B cell (primary cell): ENCODE measurements at regions not wholly inside any gene's neighbourhood (a gene's known extent, or its start where the extent isn't known, plus 50 kb on each side); places are given as distances from the start of the nearest gene placed in this dataset.

Experiments
- ATAC-seq: fragments of 200-7000 bp; cut with Tn5 transposase; one replicate; pipeline ENCODE4 v1.10.0; 2021; ENCODE audit warnings: low read depth, mild to moderate bottlenecking, moderate number of reproducible peaks, moderate library complexity
- CTCF ChIA-PET: fragments of 350-600 bp; sonication (Branson Sonifier 250); formaldehyde crosslinking; loops from one replicate; lab custom pipeline; 2021; ENCODE audit warnings: antibody characterized with exemption, inconsistent platforms; lab: Charles Lee
- POLR2A ChIA-PET: fragments of 350-600 bp; sonication (Branson Sonifier 250); formaldehyde crosslinking; loops from one replicate; lab custom pipeline; 2021; ENCODE audit warnings: antibody characterized with exemption; lab: Charles Lee
- DNase-seq: peaks from one replicate; pipeline ENCODE4 v3.0.0; 2013
- H2AFZ ChIP-seq: 2 replicates; pipeline ENCODE4 v1.6.1; 2012; ENCODE audit warnings: mild to moderate bottlenecking, low read depth, low read length; ENCODE audit not compliant: insufficient read depth, poor library complexity, severe bottlenecking
- H3K27ac ChIP-seq, 2 donors: 1 replicate in 1 of 2; 2 replicates in 1 of 2; pipeline ENCODE4 v1.5.1; 2012 to 2013; ENCODE audit warnings: low read length in 2 of 2, mild to moderate bottlenecking in 2 of 2, moderate library complexity in 1 of 2
- H3K27me3 ChIP-seq, 4 experiments: fragments of 200-600 bp in 1 of 4; sonication (generic) in 1 of 4; replicated peaks in 1 of 4; 1 replicate in 2 of 4; 2 replicates in 2 of 4; pipeline versions ENCODE4 v1.6.1 to v1.7.0; 2013 to 2016; ENCODE audit warnings: low read length in 3 of 4, mild to moderate bottlenecking in 2 of 4, mixed read lengths in 1 of 4, moderate library complexity in 1 of 4; ENCODE audit not compliant: insufficient read depth in 4 of 4, control insufficient read depth in 3 of 4; ENCODE audit errors: control extremely low read depth in 1 of 4
- H3K36me3 ChIP-seq, 2 experiments: replicated peaks in 1 of 2; 1 replicate in 1 of 2; 2 replicates in 1 of 2; pipeline versions ENCODE4 v1.6.1 to v1.7.1; 2013; ENCODE audit warnings: low read length in 1 of 2; ENCODE audit not compliant: insufficient read depth in 2 of 2, control insufficient read depth in 1 of 2; ENCODE audit errors: control extremely low read depth in 1 of 2, extremely low read depth in 1 of 2
- H3K4me1 ChIP-seq, 2 donors: fragments of 200-600 bp in 1 of 2; sonication (generic) in 1 of 2; 1 replicate in 1 of 2; 2 replicates in 1 of 2; pipeline versions ENCODE4 v1.5.1 to v1.6.1; 2013 to 2017; ENCODE audit warnings: low read length in 2 of 2; ENCODE audit not compliant: control insufficient read depth in 2 of 2, insufficient read depth in 2 of 2
- H3K4me2 ChIP-seq: replicated peaks from 2 replicates; pipeline ENCODE3; 2012; ENCODE audit warnings: mild to moderate bottlenecking, low read depth, low read length; ENCODE audit not compliant: poor library complexity, severe bottlenecking
- H3K4me3 ChIP-seq, 5 experiments: fragments of 200-600 bp in 1 of 5; sonication (generic) in 1 of 5; 1 replicate in 3 of 5; 2 replicates in 2 of 5; pipeline versions ENCODE4 v1.5.1 to v1.7.0; 2011 to 2016; ENCODE audit warnings: low read length in 4 of 5, mild to moderate bottlenecking in 4 of 5, low read depth in 2 of 5, control low read depth in 1 of 5, moderate library complexity in 1 of 5; ENCODE audit not compliant: insufficient read depth in 1 of 5; ENCODE audit errors: control extremely low read depth in 1 of 5, extremely low read depth in 1 of 5
- H3K79me2 ChIP-seq: fragments of 200-600 bp; sonication (generic); one replicate; pipeline ENCODE4 v1.6.0; 2016; ENCODE audit warnings: low read length; ENCODE audit not compliant: control insufficient read depth, insufficient read depth
- H3K9ac ChIP-seq: fragments of 200-600 bp; sonication (generic); 2 replicates; pipeline ENCODE4 v1.6.1; 2017; ENCODE audit warnings: mild to moderate bottlenecking, low read length, moderate library complexity
- H3K9me3 ChIP-seq, 3 donors: one replicate each; pipeline versions ENCODE4 v1.6.1 to v1.7.1; 2013; ENCODE audit warnings: low read length in 2 of 3; ENCODE audit not compliant: control insufficient read depth in 2 of 3, insufficient read depth in 1 of 3; ENCODE audit errors: control extremely low read depth in 1 of 3
- H4K20me1 ChIP-seq: 2 replicates; pipeline ENCODE4 v1.6.0; 2012; ENCODE audit warnings: mild to moderate bottlenecking, low read length; ENCODE audit not compliant: insufficient read depth, control insufficient read depth, poor library complexity, severe bottlenecking
- H3K27ac Mint-ChIP-seq: one replicate; pipeline ENCODE4 v1.8.0; 2021; ENCODE audit warnings: mixed read lengths
- H3K27me3 Mint-ChIP-seq: one replicate; pipeline ENCODE4 v1.8.0; 2021; ENCODE audit warnings: mixed read lengths
- H3K4me1 Mint-ChIP-seq: one replicate; pipeline ENCODE4 v1.8.0; 2021; ENCODE audit warnings: mixed read lengths
- H3K4me3 Mint-ChIP-seq: one replicate; pipeline ENCODE4 v1.8.0; 2021; ENCODE audit warnings: mixed read lengths
- H3K9me3 Mint-ChIP-seq: one replicate; pipeline ENCODE4 v1.8.0; 2022; ENCODE audit warnings: mixed read lengths; ENCODE audit not compliant: insufficient read depth
- CTCF ChIP-seq: fragments of 200-600 bp; IDR thresholded peaks from one replicate; pipeline ENCODE4 v1.8.0; 2022; ENCODE audit warnings: antibody characterized with exemption, mild to moderate bottlenecking
- EZH2 ChIP-seq: IDR thresholded peaks from 2 replicates; pipeline ENCODE4 v1.6.1; 2012; ENCODE audit warnings: borderline replicate concordance, low read depth, mild to moderate bottlenecking, moderate library complexity, low read length; ENCODE audit not compliant: insufficient read depth, poor library complexity, severe bottlenecking
- WGBS: methylation state at CpG from one replicate; pipeline ENCODE4 v1.1.5; 2013; ENCODE audit warnings: missing lambda C conversion rate; ENCODE audit not compliant: insufficient coverage; 5-methylcytosine and 5-hydroxymethylcytosine counted together
- intact Hi-C: fragments of 100-400 bp; cut with micrococcal nuclease; formaldehyde crosslinking; loops from one replicate; pipeline ENCODE4 v1.10.0; 2022

- H3K4me2 ChIP-seq, result no peak overlapping the region
These were observed 585.5 kb downstream of the VRK1 start for GRCh38 chr14:97382616-97383226.

More at GRCh38 chr14:97382616-97383226, 585.5 kb downstream of the VRK1 start:
- Histone ChIP-seq H3K9ac (no peak overlapping the region), H3K9me3 (peaks cover 0 to 5% (median 4%) of the 10 kb centered on the region in 3 donors), H3K27ac (no peak overlapping the region), H3K4me3 (no peak overlapping the region), H3K79me2 (no peaks in the 10 kb centered on the region), H4K20me1 (no peaks in the 10 kb centered on the region), H2AFZ (no peak overlapping the region), H3K36me3 (no peaks in the 10 kb centered on the region), H3K27me3 (peaks cover 0 to 8% (median 0%) of the 10 kb centered on the region in 4 experiments), H3K4me1 (no peaks in the 10 kb centered on the region)
- TF ChIP-seq CTCF, result no peak
- no peak for TF ChIP-seq EZH2
- no CpG with 5 or more reads among the region's 5 CpGs for WGBS
- no peak for ATAC-seq
- H3K4me3 Mint-ChIP-seq, result no peak overlapping the region
- ChIA-PET CTCF (interaction anchor here (0.6 kb wide), 1 partner anchor 809 kb away, joined by 3 read pairs; no protein-coding TSS in a partner anchor), POLR2A (no interaction called here)
- no peaks in the 10 kb centered on the region for H3K4me1 Mint-ChIP-seq
- no peak overlapping the region for H3K27ac Mint-ChIP-seq
- no peaks in the 10 kb centered on the region for H3K9me3 Mint-ChIP-seq
- intact Hi-C loops, result no loop called here
- H3K27me3 Mint-ChIP-seq, result peaks cover 7% of the 10 kb centered on the region
- no peak for DNase-seq
